ENCODE measurements at regions not wholly inside any gene's neighbourhood (a gene's known extent, or its start where the extent isn't known, plus 50 kb on each side); places are given as distances from the start of the nearest gene placed in this dataset.

DNA sequence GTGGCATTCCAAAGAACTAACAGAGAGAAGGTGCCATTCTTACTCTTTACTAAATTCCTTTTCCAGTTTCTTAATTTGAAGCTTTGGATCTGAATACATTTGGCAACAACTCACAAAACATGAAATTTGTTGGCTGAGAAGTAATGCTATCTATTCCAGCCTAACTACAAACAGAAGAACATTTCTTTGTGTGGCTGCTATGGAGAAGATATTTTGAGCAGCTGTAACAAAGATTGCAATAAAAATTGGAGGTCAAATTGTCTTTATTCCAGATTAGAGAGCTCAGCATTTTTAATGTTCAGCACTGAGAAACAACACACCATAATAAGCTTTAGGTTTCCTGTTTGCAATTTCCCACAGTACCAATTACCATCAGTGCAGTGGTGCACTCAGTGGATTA, 835.8 kb upstream of the FLRT2 start:
- TF ChIP-seq, protein P1, sequence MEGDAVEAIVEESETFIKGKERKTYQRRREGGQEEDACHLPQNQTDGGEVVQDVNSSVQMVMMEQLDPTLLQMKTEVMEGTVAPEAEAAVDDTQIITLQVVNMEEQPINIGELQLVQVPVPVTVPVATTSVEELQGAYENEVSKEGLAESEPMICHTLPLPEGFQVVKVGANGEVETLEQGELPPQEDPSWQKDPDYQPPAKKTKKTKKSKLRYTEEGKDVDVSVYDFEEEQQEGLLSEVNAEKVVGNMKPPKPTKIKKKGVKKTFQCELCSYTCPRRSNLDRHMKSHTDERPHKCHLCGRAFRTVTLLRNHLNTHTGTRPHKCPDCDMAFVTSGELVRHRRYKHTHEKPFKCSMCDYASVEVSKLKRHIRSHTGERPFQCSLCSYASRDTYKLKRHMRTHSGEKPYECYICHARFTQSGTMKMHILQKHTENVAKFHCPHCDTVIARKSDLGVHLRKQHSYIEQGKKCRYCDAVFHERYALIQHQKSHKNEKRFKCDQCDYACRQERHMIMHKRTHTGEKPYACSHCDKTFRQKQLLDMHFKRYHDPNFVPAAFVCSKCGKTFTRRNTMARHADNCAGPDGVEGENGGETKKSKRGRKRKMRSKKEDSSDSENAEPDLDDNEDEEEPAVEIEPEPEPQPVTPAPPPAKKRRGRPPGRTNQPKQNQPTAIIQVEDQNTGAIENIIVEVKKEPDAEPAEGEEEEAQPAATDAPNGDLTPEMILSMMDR (IDR thresholded peaks at IDR 0.05) = no peak
- TF ChIP-seq POLR2A (IDR thresholded peaks at IDR 0.05) = no peak
